Rectal smooth muscle tissue (tissue), 1 donor: ENCODE measurements at regions not wholly inside any gene's neighbourhood (a gene's known extent, or its start where the extent isn't known, plus 50 kb on each side); places are given as distances from the start of the nearest gene placed in this dataset.

Experiments
- H3K27ac ChIP-seq: one replicate; pipeline ENCODE4 v1.7.0; 2013; ENCODE audit warnings: low read depth, low read length, inconsistent platforms
- H3K27me3 ChIP-seq: one replicate; pipeline ENCODE4 v1.7.0; 2013; ENCODE audit warnings: low read length; ENCODE audit not compliant: control insufficient read depth, insufficient read depth
- H3K36me3 ChIP-seq: one replicate; pipeline ENCODE4 v1.7.0; 2013; ENCODE audit warnings: low read length; ENCODE audit not compliant: control insufficient read depth, insufficient read depth
- H3K4me1 ChIP-seq: one replicate; pipeline ENCODE4 v1.7.0; 2013; ENCODE audit warnings: low read length; ENCODE audit not compliant: control insufficient read depth, insufficient read depth
- H3K4me3 ChIP-seq: one replicate; pipeline ENCODE4 v1.7.0; 2013; ENCODE audit warnings: low read length
- H3K9ac ChIP-seq: one replicate; pipeline ENCODE4 v1.7.0; 2013; ENCODE audit warnings: low read length

DNA sequence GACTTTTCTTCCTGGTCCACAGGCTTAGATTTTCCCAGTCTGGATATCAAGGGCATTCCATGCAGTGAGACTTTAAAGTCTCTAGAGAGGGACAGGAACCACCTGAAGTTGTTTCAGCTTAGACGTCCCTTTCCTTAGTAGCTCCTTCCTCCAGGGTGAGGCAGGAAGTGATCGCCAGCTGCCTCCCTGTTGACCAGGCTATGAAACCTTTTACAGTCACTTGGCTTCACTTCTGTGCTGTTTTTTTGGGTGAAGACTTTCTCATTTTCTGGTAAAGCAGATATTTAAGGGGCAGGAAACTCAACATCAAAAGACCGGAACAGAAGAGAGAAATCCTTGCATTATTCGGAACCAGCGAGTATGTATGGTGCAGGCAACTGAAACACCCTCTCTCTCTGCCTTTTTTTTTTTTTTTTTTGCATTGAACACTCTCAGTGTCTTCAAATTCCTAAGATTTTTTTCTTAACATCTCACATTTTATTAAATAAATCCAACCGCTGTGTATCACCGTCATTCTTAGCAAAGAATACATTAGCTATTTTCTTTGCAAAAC is 234.6 kb upstream of the IRF2BP2 start:
- Histone ChIP-seq H3K27ac (no peak overlapping the region), H3K27me3 (no peaks in the 10 kb centered on the region), H3K9ac (no peak overlapping the region), H3K36me3 (no peaks in the 10 kb centered on the region), H3K4me3 (no peak overlapping the region), H3K4me1 (peaks cover 2% of the 10 kb centered on the region)

DNA sequence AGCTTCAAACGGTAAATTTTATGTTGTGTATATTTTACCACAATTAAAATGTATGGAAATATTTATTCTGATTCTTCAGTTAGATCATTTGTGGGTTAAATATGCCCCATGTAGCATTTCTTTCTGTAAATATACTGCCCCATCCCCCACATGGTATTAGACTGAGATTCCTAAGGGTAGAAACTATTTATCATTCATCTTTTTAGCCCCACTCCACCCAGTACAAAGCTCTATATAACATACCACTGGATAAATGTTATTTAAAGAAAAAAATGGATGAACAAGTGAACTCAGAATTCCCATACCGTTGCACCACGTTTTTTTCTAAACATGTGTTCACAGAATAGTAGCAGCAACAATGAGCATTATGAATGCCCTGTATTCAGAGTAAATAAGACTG is 234.0 kb upstream of the IRF2BP2 start:
- H3K36me3 ChIP-seq: no peaks in the 10 kb centered on the region
- no peaks in the 10 kb centered on the region for H3K27me3 ChIP-seq
- no peak overlapping the region for H3K9ac ChIP-seq
- H3K4me3 ChIP-seq: no peak overlapping the region
- peaks cover 2% of the 10 kb centered on the region for H3K4me1 ChIP-seq
- no peak overlapping the region for H3K27ac ChIP-seq

DNA sequence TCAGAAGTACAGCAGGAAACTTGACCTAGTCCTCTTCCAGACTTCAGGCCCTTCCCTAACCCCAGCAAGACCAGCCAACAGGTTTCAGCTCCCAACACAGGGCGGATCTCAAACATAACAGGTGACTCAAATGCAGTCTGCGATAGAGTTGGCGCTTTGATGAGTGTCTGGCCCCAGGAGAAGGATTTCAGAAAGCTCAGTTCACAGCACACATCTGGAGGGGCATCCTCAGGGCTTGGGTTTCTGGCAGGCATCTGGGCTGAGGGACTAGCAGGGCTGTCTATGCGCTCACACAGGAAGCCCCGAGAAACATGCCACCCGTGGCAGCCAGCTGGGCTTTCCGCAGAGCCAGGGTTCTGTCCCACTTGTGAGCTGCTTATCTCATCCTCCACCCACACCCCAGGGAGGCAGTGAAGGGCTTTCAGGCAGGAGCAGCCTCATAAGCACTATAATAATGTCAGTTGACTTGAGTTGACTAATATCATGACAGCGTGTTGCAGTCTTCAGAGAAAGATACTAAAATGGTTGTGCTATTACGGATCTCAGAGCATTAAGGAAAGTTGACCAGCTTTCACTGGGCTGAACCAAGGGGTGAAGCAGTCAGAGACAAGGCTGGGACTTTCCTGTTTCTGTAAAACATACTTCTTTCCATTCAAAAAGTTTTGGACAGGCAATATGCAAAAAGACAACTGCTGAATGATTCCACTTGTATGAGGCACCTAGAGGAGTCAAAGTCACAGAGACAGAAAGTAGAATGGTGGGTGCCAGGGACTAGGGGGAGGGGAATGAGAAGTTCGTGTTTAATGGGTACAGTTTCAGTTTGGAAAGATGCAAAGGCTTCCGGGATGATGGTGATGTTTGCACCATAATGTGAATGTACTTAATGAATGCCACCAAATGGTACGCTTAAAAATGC is 233.0 kb upstream of the IRF2BP2 start:
- Histone ChIP-seq H3K9ac (no peak overlapping the region), H3K27me3 (no peaks in the 10 kb centered on the region), H3K36me3 (no peaks in the 10 kb centered on the region), H3K4me1 (no peaks in the 10 kb centered on the region), H3K4me3 (no peak overlapping the region), H3K27ac (no peak overlapping the region)

DNA sequence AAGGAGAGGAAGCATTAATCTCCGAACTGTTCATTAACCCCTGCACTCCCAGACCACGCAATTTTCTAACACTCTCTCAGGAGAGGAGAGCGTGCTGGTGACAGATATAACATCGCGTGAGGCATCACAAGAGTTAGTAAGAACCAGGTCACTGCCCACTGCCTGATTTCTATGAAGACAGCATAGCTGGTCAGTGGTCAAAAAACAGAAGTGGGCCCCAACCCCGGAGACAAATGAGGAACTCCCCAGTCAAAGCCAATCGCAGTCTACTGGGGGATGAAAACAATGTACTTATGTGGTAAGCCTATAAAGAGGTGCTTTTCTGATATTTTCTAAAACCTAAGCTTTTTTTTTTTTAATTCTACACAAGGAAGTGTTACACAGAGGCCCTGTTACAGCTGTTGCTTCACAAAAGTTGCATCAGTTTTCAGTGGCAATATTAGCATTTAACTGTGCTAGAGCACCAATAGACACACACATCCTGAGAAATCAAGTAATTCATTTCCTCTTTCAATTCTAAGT is 231.8 kb upstream of the IRF2BP2 start:
- H3K36me3 ChIP-seq: no peaks in the 10 kb centered on the region
- H3K27ac ChIP-seq: no peak overlapping the region
- no peak overlapping the region for H3K9ac ChIP-seq
- no peaks in the 10 kb centered on the region for H3K4me1 ChIP-seq
- H3K27me3 ChIP-seq: no peaks in the 10 kb centered on the region
- no peak overlapping the region for H3K4me3 ChIP-seq

DNA sequence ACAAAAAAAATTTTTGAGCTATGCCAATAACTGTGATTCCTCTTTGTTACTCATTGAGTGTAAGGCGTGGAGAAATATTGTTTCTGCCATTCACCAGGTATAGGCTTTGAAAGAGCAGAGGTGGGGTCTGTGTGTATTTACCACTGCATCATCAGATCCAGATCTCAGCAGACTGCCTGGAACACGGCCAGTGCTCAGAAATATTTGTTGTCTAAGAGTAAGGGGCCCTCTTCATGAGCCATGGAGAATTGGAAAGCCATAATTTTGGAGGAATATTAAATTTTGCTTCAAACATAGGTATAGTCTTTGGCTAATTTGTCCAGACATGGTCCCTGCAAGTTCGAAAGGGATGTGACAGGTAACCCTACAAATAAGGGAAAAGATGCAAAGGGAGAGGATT is 231.3 kb upstream of the IRF2BP2 start:
- H3K4me1 ChIP-seq: no peaks in the 10 kb centered on the region

DNA sequence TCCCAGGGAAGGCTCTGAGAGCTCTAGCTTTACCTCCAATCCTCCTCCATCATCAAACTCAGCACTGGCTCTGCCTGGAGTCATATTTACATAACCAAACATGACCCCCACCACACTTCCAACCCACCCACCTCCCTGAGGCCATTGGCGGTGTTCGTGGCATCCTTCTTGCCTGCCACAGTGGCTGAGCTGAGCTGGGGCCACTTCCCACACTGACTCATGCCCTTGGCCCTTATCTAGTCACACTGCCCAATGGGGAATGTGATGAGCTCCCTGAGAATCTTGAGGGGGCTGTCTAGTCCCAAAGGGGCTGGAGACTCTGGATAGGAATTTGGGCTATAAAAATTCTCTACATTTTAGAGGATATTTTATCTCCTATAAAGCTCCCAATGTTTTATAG is 230.9 kb upstream of the IRF2BP2 start:
- Histone ChIP-seq H3K4me3 (no peak overlapping the region), H3K27ac (no peak overlapping the region), H3K4me1 (no peaks in the 10 kb centered on the region), H3K9ac (no peak overlapping the region), H3K27me3 (no peaks in the 10 kb centered on the region), H3K36me3 (no peaks in the 10 kb centered on the region)

More for the DNA sequence above, 231.3 kb upstream of the IRF2BP2 start:
- Histone ChIP-seq H3K36me3 (no peaks in the 10 kb centered on the region), H3K27me3 (no peaks in the 10 kb centered on the region), H3K4me3 (no peak overlapping the region), H3K27ac (no peak overlapping the region), H3K9ac (no peak overlapping the region)

DNA sequence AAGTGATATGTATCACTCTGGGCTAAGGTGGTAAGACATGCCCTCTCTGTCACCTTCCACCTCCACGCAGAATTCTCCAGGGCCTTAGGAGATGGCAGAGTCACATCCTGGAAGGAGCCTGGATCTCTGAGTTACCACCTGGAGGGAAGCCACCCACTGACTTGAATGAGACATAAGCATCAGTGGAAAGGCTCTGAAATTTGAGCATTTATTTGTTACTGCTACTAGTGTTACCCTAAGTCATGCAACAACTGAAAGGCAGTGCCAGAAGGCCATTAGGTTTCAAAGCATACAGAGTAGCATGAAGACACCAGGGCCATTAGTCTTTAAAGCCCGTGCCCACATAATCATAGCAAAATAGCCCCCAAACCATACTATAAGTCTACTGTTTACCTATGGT is 230.3 kb upstream of the IRF2BP2 start:
- Histone ChIP-seq H3K27ac (no peak overlapping the region), H3K4me3 (no peak overlapping the region), H3K9ac (no peak overlapping the region), H3K36me3 (no peaks in the 10 kb centered on the region), H3K4me1 (no peaks in the 10 kb centered on the region), H3K27me3 (no peaks in the 10 kb centered on the region)

DNA sequence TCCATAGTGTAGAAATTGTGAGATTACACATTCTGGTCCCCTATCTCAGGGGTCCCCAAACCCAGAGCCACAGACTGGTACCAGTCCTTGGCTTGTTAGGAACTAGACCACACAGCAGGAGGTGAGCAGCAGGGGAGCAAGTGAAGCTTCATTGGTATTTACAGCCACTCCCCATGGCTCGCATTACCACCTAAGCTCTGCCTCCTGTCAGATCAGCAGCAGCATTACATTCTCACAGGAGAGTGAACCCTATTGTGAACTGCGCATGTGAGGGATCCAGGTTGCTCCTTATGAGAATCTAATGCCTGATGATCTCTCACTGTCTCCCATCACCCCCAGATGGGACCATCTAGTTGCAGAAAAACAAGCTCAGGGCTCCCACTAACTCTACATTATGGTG is 229.7 kb upstream of the IRF2BP2 start:
- Histone ChIP-seq H3K4me3 (no peak overlapping the region), H3K4me1 (no peaks in the 10 kb centered on the region), H3K36me3 (no peaks in the 10 kb centered on the region), H3K27ac (no peak overlapping the region), H3K27me3 (no peaks in the 10 kb centered on the region), H3K9ac (no peak overlapping the region)

DNA sequence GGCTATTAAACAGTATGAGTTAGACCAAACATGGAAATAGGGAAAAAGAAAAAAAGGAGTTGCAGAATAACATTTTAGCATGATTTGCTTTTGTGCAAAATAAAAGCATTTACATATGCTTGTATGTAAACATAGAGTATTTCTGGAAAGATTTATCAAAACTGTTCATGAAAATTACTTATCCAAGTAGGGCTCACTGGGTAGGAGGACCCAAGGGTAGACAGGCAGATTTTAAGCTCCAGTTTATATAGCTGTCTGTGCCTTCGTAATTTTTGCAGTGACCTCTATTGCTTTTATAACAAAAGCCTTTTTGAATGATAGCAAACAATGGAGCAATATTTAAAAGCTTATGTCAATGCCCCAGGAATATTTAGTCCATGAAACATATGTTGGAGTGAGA is 228.8 kb upstream of the IRF2BP2 start:
- H3K4me1 ChIP-seq: no peaks in the 10 kb centered on the region
- no peak overlapping the region for H3K9ac ChIP-seq
- no peak overlapping the region for H3K27ac ChIP-seq

DNA sequence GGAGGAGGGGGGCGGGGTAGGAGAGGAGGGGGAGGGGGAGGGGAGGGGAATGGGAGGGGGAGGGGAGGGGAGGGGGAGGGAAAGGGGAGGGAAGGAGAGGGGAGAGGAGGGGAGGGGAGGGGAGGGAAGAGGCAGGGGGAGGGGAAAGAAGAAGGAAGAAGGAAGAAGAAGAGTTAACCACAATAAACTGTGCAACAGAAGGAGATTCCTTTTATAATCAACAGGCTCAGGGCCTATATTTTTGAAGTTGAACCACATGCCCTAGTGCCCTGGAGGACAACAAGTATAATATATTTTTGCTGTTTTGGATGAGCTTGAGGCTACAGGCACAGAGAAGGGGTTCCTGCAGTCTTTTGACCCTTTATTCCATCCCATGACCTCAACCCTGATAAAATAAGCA is 228.2 kb upstream of the IRF2BP2 start:
- Histone ChIP-seq H3K4me1 (no peaks in the 10 kb centered on the region), H3K9ac (no peak overlapping the region), H3K4me3 (no peak overlapping the region), H3K27me3 (no peaks in the 10 kb centered on the region), H3K36me3 (no peaks in the 10 kb centered on the region), H3K27ac (no peak overlapping the region)

More for the DNA sequence above, 228.8 kb upstream of the IRF2BP2 start:
- Histone ChIP-seq H3K27me3 (no peaks in the 10 kb centered on the region), H3K36me3 (no peaks in the 10 kb centered on the region), H3K4me3 (no peak overlapping the region)

DNA sequence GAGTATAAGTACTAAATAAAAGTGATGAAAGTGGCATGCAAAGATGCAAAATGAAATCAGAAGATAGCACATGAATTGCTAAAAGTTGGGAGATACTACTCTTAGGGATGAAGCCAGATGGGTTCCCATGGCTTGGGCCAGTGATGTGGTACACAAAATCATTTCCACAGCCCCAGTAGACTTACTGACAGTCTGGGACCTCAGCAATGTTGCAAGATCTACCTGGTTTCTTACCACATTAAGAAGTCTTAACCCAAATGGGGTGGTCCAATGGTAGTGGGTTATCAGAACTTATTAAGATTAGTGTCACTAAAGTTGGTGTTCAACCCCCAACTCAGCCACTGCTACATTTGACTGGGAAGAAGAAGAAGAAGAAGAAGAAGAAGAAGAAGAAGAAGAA is 227.7 kb upstream of the IRF2BP2 start:
- no peaks in the 10 kb centered on the region for H3K4me1 ChIP-seq
- H3K36me3 ChIP-seq: no peaks in the 10 kb centered on the region
- H3K4me3 ChIP-seq: no peak overlapping the region
- no peak overlapping the region for H3K27ac ChIP-seq
- H3K9ac ChIP-seq: no peak overlapping the region
- no peaks in the 10 kb centered on the region for H3K27me3 ChIP-seq

DNA sequence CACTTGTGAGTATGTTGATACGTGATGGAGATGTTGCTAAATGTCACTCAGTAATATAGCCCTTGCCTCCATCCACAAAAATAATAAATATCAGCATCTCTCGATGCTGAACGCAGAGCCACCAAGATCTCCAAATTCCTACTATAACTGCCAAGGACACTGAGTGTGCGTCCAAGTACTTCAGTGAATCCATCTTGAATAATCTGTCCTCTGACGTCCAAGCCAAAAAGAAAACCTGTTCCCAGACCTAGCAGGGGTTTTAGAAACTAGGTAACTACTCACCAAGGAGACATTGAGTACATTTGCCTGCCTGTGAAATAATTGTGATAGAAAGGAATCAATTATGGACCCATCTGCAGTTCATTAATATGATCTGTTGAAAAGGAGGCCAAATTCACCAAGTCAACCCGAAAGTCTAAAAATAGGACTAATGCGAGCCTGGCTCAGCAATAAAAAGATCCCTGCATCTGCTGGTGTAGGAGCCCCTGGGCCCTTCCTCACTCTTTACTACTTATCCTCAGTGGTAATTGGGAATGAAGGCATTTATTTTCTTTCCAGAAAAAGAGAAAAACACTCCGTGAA is 226.9 kb upstream of the IRF2BP2 start:
- Histone ChIP-seq H3K9ac (no peak overlapping the region), H3K27ac (no peak overlapping the region), H3K36me3 (no peaks in the 10 kb centered on the region), H3K27me3 (no peaks in the 10 kb centered on the region), H3K4me1 (no peaks in the 10 kb centered on the region), H3K4me3 (no peak overlapping the region)
